NOMO-1 treated with dmso at 0.1 percent for 144 hours (cell line): ENCODE measurements at regions not wholly inside any gene's neighbourhood (a gene's known extent, or its start where the extent isn't known, plus 50 kb on each side); places are given as distances from the start of the nearest gene placed in this dataset.

Experiments
- DNase-seq: peaks from one replicate; lab custom pipeline; 2025; ENCODE audit not compliant: unreplicated experiment; lab: John Stamatoyannopoulos, UW

DNA sequence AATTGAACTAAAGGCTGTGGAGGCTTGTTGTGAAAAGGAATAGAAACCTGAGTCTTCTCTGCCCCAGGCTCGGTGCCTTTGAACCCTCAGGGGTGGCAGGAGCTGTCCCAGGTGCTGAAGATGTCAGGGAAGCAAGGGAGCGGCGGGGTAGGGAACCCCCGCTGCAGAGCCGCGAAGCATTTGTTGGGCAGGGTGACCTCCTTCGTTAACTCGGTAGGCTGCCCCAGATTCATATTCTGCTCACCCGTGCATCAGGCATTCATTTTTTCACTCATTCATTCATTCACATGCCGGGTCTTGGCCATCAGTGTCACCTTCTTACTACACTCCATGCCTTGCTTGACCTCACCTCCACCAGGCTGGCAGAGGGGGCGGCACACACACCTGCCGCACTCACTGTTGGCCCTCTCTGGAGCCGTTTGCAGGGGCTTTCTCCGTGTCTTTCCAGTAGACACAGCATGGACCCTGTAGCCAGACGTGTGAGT lies 618.9 kb downstream of the BRD1 start:
- DNase-seq: no peak

DNA sequence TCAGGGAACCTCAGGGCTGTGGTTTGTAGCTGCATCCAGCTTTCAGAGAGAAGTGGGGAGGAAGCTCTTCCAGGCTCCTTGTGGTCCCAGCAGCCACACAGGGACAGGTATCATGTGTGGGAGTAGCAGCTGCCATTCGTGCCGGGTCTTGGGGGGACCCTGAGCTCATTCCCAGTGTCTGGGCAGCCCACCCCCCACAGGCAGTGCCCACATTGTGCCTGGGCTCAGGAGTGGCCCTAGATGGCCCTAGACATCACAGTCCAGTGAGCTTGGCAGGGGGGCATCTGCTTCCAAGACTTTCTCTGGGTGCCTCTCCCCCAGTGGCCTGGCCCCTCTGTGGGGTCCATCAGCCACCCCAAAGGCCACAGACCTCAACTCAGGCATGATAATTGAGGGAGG lies 619.7 kb downstream of the BRD1 start:
- no peak for DNase-seq

DNA sequence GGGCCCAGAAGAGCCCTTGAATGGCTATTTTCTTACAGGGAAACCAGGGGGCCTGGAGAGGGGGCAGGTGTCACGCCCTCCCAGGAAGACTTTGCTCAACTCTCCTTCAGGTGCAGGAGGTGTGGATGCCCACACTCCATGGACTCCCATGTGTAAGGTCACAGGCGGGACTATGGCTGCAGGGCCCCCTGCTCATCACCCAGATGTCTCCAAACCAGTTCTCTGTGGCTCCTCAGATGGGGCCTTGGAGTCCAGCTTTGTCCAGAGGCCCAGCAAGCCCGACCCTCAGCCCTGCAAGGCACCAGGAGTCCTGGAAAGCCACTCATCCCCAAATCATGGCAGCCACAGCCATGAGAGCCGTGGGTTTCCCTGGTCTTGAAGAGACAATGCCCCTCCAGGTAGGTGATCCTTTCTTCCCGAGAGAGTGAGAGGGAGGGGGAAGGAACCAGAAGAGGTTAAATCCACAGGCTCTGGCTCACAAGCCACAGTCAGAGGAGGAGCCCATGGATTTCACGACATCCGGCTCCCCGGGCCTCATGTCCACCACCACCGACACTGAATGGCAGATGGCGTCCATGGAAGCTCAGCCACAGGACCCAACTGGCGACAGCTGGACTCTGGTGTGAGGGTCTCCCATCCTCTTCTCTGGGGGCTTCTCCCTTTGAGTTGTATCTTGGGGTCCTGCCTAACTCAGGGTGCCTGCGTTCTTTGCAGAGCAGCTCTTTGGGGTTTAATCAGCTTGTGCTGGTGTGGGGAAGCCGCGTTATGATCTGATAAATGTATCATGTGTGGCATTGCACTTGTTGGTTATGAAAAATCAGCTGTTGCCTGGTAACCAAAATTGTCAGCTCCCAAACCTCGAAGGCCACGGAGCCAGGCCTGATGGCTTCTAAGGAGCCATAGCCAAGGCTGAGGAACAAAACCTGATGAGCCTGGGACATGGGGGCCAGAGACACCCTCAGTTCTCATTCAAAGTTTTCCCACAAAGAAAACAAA lies 620.4 kb downstream of the BRD1 start:
- DNase-seq: no peak

GRCh38 chr22:49206281-49206680 lies 621.4 kb downstream of the BRD1 start:
- no peak for DNase-seq

DNA sequence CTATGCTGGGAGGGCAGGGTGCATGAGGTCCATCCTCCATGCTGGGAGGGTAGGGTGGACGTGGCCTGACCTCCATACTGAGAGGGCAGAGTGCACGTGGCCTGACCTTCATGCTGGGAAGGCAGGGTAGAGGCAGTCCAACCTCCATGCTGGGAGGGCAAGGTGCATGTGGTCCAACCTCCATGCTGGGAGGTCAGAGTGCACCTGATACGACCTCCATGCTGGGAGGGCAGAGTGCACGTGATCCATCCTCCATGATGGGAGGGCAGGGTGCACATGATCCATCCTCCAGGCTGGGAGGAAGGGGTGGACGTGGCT lies 622.2 kb downstream of the BRD1 start:
- no peak for DNase-seq

DNA sequence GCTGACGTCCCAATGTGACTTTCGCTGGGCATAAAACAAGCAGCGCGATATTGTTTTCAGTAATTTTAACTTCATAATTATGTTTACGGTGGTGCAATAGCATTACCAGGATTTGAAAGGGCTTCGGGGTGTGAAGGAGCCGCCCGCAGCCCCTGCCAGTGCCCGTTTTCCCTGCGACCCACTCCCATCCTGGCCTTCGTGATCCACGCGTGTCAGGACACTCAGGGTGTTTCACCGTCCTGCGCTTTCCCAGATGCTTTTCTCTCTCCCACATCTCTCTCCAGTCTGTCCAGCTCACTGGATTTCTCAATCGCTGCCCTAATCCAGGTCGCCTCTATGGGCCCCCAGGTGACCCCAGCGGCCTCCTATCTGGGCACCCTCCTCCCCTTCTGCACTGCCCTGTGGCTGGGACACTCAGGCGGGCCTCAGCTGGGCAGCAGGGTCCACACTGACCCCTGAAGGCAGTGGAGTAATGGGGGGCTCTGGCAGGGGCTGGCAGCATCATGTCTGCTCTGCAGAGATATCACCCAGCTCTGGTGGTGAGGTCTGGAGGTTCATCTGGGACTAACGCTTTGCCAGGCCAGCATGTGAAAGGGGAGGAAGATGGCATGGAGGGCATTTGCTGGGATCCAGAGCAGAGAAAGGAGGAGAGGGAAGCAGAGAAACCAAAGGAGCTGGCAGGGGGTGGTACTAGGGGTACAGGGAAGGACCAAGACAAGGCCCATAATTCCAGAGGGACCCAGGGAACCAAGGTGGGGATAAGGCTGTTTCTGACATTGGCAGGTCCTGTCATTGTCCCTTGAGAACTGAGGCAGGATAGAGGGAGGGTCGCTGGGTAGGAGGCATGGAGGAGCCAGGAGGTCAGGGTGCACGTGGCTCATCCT lies 622.8 kb downstream of the BRD1 start:
- DNase-seq: no peak

DNA sequence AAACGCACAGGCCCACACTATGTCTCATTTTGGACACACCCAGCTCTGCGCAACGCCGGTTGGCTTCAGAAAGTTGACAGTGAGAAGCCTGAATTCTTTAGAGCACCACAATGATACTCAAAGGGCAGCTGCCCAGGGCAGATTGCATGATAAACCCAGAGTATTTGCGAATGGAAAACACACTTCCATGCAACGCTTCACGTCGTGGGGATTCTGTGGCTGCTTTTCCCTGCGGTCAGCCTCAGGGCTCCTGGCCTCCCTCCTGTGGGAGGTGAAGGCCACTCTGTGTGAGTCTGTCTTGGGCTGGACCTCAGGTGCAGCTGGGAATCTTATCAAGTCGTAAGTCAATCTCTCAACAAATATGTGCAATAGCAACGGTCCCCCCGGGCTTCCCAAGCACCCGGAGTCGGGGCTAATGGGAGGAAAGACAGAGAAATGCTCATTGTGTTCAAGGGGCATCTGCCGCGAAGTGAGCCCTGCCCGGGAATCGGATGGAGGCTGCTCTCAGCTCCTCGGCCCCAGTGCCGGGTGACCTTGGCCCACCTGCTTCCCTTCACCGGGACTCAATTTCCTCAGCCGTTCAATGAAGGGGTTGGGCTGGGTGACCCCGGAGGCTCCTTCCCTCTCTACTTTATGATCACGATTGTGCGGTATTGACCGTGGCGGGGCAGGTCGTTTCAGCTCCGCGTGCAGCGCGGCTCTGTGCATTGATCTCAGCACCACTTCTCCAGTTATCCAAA lies 623.6 kb downstream of the BRD1 start:
- DNase-seq: no peak

- DNase-seq: no peak
Observed at GRCh38 chr22:49203091-49203858, 624.4 kb downstream of the BRD1 start.

DNA sequence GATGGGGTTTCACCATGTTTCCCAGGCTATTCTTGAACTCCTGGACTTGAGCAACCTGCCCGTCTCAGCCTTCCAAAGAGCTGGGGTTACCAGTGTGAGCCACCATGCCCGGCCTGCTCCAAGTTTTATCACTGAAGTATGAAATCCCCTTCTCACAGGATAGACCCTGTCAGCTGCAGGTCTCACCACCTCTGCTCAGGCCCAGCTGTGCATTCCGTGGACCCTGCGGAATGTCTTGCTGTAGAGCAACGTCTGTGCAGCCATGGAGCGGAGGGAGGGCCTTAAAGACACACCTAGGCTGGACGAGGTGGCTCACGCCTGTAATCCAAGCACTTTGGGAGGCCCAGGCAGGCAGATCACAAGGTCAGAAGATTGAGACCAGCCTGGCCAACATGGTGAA lies 625.4 kb downstream of the BRD1 start:
- no peak for DNase-seq

DNA sequence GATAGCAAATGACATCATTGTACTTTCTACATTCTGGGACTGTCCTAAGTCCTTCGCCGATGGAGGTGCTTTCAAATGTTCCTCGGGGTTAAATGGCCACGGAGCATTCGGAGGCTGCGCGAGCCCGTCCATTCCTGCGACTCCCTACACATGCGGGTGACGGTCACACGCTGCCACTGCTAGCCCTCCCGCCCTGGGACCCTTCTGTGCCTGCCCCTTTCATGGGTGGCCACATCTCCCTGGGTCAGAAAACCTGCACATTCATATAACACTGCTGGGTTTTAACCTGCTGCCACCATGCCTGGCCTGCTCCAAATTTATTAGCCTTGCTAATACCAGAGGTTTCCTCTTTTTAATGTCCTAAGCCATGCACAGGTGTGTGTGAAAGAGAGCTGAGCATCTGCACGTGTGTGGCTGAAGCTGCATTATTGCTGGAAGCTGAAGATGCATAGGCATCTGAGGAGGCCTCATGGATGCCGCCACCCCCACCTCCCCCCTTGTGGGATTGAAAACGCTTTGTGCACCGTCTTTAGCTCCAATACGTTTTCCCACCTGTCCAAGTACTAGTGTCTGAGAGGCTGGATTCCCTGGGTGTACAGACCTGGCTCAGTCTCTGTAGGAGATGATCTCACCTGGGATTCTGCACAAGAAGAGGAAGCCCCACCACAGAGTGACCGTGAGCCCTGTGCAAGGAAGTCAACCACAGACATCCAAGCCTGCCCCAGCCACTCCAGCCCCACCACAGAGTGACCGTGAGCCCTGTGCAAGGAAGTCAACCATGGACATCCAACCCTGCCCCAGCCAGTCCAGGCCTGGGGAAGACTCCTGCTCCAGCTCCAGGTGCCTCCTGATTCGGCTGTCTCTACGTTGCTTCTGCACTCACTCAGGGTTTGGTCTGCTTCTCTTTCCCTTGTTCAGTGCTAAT lies 626.4 kb downstream of the BRD1 start:
- DNase-seq: no peak

DNA sequence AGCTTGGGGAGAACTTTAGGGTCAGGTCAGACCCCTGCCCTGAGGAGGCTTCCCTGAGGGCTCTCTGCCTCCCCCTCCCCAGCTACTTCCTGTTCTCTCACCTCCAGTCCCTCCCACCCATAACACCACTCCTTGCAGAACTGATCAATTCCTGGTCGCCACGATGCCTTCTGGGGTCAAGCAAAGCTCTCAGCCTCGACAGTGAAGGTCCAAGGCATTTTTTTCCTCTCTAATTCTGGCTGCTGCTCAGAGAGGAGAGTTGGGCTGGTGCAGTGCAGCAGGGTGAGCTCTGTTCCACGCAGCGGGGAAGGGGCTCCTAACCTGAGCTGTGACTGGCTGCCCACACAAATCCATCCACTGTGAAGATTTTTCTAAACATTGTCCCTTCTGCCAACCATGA lies 628.4 kb downstream of the BRD1 start:
- no peak for DNase-seq

- DNase-seq: no peak
Observed at GRCh38 chr22:49198705-49199084, 629.0 kb downstream of the BRD1 start.

DNA sequence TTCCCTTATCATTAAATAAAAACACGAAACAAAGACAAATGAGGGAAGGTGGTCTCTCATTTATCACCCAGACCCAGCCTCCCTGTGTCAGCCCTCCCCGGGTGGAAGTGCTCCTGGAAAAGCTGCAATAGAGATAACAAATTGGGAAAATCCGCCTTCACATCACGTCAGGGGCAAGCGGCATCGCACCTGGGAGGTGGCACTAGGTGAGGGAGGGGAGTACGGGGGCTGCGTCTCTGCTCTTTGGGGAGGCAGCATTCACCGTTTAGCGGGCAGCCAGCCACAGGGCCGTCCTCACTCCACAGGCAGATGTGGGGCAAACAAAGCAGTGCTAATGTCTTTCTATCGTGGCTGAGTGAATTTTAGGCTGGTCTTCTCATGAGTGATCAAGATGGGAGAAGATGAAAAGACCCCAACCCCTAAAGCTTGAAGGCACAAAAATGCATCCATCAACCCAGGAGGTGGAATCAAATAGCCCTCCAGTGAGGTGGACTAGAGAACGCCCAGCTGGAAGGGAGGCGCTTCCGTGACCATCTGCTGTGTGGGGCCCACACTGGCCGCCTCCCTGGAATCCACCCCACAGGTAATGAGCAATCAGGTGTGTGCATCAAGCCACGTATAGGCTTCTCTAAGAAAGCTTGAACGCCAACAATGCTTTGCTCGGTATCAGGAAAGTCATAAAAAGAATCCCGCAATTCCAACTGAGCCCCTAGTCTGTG lies 629.5 kb downstream of the BRD1 start:
- DNase-seq: no peak

DNA sequence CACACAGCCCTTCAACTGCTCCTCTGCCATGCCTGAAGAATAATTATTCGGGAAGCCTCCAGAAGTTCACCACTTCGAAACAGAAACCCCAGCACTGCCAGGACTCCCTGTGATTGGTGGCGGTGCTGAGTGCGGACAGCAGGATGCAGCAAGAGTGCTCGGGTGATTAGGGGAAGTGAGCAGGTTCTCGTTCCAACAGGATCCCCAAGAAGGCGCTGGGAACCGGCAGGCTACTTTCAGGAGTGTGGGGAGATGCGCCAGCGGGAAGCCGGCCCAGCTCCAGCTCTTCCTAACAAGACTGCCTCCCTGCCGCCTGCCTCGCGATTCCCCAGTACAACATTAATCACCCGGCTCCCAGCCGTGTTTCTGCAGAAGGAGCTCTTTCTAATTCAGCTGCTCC lies 630.2 kb downstream of the BRD1 start:
- DNase-seq: no peak

- no peak for DNase-seq
Observed at GRCh38 chr22:49196046-49196511, 631.6 kb downstream of the BRD1 start.

- no peak for DNase-seq
Observed at GRCh38 chr22:49195636-49196035, 632.0 kb downstream of the BRD1 start.

DNA sequence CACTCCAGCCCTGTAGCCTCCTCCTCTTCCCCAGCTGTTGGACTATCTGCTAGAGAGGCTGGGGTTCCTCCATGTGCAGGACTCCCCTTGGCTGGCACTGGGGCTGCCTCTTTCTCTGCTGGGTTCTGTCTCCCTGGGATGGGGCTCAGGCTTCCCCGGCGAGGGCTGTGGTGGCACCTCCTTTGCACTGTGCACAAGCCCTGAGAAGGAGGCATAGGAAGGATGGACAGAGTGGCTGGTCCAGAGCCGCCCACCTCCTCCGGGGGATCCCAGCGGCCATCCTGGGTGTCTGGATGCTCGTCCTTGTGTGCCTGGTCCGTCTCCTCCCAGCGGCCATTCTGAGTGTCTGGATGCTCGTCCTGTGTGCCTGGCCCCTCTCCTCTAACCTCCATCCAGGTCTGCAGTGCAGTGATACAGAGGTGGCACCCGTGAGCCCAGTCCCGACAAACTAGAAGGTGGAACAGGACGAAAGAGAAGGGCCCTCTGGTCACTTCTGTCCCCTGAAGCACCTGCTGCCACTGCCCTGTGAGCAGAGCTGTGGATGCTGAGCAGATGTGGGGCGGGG lies 633.7 kb downstream of the BRD1 start:
- DNase-seq: no peak

- DNase-seq: no peak
Observed at GRCh38 chr22:49193348-49193747, 634.3 kb downstream of the BRD1 start.
